HG02759 (cell line): ENCODE measurements at regions not wholly inside any gene's neighbourhood (a gene's known extent, or its start where the extent isn't known, plus 50 kb on each side); places are given as distances from the start of the nearest gene placed in this dataset.

Experiments
- ATAC-seq: cut with Tn5 transposase; IDR thresholded peaks from one replicate; pipeline ENCODE4 v1.9.1; 2021; ENCODE audit warnings: mild to moderate bottlenecking, moderate library complexity; ENCODE audit not compliant: unreplicated experiment

DNA sequence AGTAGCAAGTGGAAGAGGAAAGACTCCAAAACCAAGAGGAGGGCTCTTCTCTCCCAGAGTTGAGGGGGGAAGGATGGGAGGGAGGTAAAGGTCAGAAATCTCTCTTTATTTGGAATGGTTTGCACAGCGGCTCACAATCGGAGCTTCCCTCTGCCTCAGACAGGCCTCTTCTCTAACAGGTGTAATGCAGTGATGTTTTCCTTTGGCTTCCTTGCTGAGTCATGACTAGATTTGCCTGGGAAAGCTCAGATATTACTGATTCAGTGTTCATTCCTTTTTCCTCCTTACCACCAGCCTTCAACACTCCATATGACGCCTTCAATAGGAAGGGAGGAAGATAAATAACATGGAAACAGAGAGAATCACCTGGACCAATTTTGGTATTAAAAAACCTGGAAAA lies 136.6 kb downstream of the RNF152 start:
- ATAC-seq: no peak

GRCh38 chr18:61755555-61755954 lies 137.3 kb downstream of the RNF152 start:
- ATAC-seq: no peak

GRCh38 chr18:61754039-61754583 lies 138.7 kb downstream of the RNF152 start:
- ATAC-seq: no peak

DNA sequence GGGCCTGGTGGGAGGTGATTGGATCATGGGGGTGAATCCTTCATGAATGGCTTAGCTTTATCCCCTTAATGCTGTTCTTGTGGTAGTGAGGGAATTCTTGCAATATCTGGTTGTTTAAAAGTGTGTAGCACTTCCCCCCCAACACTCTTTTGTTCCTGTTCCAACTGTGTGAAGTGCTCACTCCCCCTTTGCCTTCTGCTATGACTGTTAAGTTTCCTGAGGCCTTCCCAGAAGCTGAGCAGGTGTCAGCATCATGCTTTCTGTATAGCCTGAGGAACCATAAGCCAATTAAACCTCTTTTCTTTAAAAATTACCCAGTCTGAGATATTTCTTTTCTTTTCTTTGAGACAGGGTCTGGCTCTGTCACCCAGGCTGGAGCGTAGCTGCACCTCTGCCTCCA lies 139.4 kb downstream of the RNF152 start:
- no peak for ATAC-seq

DNA sequence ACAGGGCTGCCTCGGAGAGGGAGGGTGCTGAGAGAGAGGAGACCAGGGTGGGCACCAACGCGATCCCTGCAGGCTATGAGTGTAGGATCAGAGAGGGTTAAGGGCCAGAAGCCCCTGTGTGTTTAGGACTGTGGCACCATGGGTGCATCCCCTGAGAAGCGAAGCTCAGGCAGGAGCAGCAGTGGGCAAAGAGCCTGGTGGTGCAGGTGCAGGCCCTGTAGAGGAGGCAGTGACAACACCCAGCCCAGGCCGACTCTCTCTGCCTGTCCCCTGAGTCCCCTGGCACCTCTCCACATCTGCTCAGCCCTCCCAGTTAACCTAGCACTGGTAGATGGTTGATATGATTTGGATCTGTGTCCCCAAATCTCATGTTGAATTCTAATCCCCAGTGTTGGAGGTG lies 139.8 kb downstream of the RNF152 start:
- ATAC-seq: no peak

DNA sequence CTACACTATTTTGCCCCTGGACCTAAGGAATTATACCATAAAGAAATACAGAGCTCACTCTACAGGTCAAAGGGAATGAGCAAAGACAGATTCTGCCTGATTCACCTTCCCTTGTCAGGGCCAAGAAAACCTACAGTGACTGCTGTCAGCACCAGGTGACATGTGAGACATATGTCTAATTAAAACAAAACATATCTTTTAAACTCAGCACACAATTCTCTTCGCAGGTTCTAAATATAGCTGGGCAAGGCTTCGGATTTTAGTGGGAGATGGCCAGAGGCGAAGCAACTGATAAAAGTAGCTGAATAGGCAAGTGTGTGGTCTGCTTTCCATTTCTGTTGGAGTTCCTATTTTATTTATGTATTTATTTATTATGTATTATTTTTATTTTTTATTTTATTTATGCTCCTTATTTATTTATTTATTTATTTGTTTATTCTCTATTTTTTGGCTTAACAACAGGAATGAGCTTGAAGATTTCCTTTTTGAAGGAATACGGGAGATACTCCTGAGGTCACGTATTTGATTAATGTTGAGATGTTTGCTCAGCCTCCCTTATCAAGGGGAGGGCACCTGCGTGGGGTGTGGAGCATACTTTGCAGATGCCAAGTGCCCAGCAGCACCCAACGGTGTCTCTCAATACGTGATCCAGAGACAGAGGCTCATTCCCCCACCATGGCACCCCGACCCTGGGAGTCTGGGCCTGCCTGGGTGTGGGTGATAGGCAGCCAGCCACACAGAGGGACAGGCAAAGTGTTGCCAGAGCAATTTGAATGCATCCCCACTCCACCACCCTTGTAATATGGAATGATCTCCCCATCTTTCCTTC lies 141.8 kb downstream of the RNF152 start:
- no peak for ATAC-seq

GRCh38 chr18:61749546-61749945 lies 143.3 kb downstream of the RNF152 start:
- ATAC-seq: no peak

- no peak for ATAC-seq
Measured at GRCh38 chr18:61749031-61749430, 143.8 kb downstream of the RNF152 start.

GRCh38 chr18:61748004-61748403 lies 144.8 kb downstream of the RNF152 start:
- no peak for ATAC-seq

DNA sequence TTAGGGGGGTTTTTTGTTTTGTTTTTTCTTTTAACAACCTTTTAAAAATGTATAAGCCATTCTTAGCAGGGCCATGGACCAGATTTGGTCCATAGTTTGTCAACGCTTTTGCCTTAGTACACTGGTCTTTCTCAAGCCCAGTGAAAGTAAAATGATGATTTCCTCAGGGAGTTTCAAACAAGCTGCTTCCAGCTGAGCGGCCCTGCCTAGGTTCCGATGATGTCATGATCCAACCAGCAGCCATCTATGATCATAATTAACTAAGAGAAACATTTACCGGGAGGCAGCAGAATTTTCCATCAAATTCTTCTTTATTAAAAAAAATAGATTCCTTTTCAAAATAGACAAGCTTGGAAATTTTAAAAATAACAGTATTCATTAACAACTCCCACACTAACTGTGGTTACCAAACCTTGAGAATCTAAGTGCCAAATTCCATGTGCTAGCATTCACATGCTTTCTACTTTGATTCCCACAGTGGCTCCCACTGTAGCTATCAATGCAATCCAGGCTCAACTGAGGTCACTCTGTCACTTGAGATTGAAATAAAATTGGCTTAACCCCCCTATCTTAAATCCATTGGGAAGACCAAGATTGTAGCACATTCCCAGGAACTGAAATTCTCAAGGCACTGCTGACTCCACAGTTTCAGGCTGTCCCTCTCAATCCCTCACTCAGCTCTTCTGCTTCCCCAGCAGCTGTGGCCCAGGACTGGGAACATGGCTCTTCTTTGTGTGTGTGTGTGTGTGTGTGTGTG lies 148.9 kb downstream of the RNF152 start:
- ATAC-seq: no peak

DNA sequence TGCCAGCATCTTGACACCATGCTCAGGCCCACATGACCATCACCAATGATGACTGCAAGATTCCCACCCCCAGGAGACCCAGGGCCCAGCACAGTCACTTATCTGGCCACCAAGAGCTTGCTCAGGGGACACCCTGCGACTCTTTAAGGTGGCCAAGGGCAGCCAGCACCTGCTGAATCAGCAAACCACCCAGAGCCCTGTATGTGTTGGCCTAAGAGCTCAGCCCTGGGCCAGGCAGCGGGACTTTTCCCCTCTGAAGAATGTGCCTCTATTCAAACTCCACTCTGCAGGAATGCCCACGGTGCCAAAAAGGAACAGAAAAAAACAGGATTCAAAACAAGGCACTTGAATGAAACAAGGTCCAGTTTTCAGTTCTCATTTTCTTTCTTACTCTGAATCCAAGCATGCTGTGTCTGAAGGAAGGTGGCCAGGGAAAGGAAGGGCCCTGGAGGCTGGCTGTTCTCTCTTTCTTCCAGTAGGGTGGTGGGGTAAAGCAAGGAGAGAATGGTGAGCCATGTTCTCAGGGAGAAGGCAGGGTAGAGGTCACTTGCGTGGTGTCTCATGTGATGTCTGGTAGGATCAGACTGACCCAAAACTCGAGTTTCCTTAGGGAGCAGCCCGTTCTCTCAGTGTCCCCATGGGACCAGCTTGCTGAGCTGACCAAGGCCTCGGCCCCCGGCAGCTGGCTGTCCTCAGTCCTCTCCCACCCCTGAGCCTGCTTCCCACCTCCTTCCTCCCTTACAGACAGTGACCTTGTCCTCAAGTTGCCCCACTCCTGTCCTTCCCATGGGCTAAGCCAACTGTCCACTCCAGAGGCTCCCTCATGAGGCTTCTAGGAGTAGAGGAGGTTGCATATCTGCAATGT lies 150.0 kb downstream of the RNF152 start:
- ATAC-seq: no peak

- ATAC-seq: no peak
Measured at GRCh38 chr18:61741881-61742454, 150.8 kb downstream of the RNF152 start.

DNA sequence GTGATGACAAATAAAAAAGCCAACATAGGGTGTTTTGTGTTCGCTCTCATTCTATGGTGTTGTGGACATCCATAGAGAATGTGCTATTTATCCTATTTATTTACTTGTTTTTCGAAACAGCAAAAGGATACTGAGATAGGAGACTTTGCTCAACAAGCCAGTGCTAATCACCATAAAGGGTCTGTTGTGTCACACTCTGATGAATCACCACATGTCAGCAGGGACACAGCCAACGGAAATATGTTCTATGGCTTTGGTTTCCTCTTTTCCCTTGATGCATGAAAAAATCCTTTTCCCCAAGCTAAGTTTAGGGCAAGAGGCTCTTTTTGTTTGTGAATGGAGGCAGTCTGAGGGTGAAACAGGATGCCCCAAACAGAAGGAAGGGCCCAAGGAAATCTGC lies 154.3 kb downstream of the RNF152 start:
- ATAC-seq: no peak

- no peak for ATAC-seq
Measured at GRCh38 chr18:61738042-61738441, 154.8 kb downstream of the RNF152 start.

DNA sequence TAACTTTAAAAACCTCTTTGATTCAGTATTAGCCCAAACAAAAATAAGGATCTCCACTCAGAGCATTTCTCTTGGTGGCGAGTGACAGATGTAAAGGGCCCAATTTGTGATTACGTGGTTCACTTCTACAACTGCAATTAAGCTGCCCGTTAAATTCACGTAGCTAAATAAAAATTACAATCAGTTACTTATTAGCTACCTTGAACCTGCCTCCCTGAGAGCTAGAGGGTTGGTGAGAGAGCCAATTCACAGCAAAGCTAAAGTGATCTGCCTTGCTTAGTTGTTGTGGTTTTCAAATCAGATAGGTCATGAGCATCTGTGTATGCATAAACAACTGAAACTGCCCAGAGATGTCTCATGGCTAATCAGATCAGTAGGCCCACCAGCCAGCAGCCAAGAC lies 156.7 kb downstream of the RNF152 start:
- no peak for ATAC-seq

- ATAC-seq: no peak
Measured at GRCh38 chr18:61735564-61736102, 157.2 kb downstream of the RNF152 start.

GRCh38 chr18:61734396-61734795 lies 158.4 kb downstream of the RNF152 start:
- no peak for ATAC-seq

DNA sequence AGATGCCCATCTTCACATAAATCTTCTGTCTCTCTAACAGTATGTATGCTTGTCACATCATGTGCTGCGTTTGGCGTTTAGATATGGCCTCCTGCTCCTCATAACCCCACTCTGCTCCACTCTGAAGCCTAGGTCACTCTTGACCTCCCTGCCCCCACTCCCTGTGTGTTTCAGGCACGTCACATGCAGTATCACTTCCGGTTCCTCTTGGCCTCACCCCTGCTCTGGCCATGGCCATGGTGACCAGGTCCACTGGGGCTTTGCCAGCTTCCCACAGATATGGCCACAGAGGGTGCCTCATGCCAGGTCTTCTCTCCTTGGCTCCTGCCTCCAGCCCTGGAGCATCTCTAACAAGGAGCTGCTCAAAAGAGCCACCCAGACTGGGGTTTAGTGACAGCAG lies 160.0 kb downstream of the RNF152 start:
- no peak for ATAC-seq

- no peak for ATAC-seq
Measured at GRCh38 chr18:61731693-61732376, 161.0 kb downstream of the RNF152 start.

GRCh38 chr18:61731178-61731577 lies 161.6 kb downstream of the RNF152 start:
- no peak for ATAC-seq
